ENCODE measurements at regions not wholly inside any gene's neighbourhood (a gene's known extent, or its start where the extent isn't known, plus 50 kb on each side); places are given as distances from the start of the nearest gene placed in this dataset.

DNA sequence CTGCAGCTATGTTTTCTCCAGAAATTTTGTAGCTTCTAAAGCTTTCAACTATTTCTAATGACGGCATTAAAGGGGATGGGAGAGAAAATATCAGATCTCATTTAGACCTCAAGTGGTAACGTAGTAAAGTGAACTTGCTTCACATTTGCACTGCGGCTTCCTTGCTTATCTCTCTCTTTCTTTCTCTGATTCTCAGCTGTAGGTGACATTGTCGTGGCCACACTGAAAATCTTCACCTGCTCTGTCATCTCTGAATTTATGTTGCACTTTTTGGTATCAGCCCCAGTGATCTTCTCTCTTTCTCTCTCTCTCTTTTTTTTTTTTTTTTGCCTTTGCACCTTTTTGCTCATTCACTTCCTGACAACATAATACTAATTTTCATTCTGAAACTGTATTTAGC, 254.1 kb upstream of the SATB1 start:
- TF ChIP-seq GATA2 (IDR thresholded peaks at IDR 0.05; ENCODE audit: low read depth, low read length): no peak
- no peak for TF ChIP-seq GATA3 (IDR thresholded peaks at IDR 0.05; ENCODE audit: low read depth, low read length)

All from SH-SY5Y (cell line).